ENCODE measurements at regions not wholly inside any gene's neighbourhood (a gene's known extent, or its start where the extent isn't known, plus 50 kb on each side); places are given as distances from the start of the nearest gene placed in this dataset.

DNA sequence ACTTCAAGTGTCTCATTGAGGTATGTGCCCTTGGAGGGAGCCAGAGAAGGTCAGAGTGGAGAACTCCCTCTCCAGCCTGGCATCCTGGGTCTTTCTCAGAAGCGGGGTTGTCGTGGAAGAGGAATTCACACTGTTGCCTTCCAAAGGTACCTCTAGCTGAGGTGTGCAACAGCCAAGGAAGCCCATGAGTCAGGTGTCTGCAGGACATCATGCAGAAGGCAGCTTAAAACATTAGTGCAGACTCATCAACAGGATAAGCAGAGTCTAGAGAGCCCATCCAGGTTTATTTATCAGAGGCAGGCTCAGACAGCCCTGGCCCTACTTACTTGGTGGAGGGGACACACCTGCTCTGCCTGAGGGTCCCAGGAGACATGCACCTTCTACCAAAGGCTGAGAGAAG lies 95.6 kb upstream of the TPM1 start:
- no peak for DNase-seq (ENCODE audit: low read depth)
- no peak overlapping the region for H3K4me3 ChIP-seq (ENCODE audit: low read length)
- TF ChIP-seq, protein P1, sequence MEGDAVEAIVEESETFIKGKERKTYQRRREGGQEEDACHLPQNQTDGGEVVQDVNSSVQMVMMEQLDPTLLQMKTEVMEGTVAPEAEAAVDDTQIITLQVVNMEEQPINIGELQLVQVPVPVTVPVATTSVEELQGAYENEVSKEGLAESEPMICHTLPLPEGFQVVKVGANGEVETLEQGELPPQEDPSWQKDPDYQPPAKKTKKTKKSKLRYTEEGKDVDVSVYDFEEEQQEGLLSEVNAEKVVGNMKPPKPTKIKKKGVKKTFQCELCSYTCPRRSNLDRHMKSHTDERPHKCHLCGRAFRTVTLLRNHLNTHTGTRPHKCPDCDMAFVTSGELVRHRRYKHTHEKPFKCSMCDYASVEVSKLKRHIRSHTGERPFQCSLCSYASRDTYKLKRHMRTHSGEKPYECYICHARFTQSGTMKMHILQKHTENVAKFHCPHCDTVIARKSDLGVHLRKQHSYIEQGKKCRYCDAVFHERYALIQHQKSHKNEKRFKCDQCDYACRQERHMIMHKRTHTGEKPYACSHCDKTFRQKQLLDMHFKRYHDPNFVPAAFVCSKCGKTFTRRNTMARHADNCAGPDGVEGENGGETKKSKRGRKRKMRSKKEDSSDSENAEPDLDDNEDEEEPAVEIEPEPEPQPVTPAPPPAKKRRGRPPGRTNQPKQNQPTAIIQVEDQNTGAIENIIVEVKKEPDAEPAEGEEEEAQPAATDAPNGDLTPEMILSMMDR (conservative IDR thresholded peaks at IDR 0.05; ENCODE audit: low read length) = no peak

DNA sequence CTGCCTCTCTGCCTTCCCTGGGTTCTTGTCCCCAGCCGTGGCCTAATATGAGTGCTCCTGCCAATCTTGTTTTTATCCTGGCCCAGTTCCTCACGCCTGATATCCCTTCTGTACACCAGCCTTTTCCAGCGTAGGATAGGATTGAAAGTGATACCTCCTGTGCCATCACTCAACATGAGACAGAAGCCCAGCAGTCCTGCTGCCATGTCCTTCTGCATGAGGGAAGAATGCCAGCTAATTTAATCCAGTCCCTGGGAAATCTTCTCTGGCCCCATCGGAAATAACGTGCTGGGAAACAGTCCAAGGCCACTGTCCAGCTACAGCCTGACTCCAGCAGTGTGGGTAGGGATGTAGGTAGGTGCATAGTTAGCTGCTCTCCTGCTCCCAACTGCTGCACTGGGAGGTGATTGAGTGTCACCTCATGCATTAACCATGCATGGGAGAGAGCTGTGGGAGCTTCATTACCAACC lies 92.0 kb upstream of the TPM1 start:
- TF ChIP-seq, protein P1 (conservative IDR thresholded peaks at IDR 0.05; ENCODE audit: low read length) = no peak
- no peak overlapping the region for H3K4me3 ChIP-seq (ENCODE audit: low read length)
- no peak for DNase-seq (ENCODE audit: low read depth)

DNA sequence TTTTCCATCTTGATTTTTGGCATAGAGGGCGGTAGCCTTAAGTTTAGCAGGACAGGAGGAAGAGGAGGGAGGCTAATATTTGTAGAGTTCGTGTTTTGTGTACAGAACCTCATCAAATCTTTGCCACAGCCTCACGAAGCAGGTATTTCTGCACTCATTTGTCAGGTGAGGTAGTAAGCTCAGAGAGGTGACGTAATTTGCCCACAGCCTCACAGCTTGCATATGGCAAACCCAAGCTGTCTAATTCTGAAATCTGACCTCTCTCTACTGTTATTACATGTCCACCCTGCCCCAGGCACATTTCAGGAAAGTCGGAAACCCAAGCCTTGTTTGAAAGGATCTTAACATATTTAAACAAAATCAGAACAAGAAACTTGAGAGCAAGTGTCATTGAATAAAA lies 91.1 kb upstream of the TPM1 start:
- DNase-seq (ENCODE audit: low read depth) = no peak
- H3K4me3 ChIP-seq (ENCODE audit: low read length) = no peak overlapping the region
- TF ChIP-seq, protein P1 (conservative IDR thresholded peaks at IDR 0.05; ENCODE audit: low read length) = no peak

DNA sequence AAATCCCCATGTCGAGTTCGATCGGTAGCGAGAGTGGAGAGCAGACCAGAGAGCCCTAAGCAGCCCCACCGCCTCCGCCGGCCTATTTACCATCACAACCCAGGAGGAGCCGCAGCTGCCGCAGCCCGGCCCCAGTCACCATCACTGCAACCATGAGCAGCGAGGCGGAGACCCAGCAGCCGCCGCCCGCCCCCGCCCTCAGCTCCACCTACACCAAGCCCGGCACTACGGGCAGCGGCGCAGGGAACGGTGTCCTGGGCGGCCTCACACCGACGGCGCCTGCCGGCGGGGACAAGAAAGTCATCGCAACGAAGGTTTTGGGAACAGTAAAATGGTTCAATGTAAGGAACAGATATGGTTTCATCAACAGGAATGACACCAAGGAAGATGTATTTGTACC lies 89.5 kb upstream of the TPM1 start:
- H3K4me3 ChIP-seq (ENCODE audit: low read length) = no peak overlapping the region
- TF ChIP-seq, protein P1 (conservative IDR thresholded peaks at IDR 0.05; ENCODE audit: low read length) = no peak
- no peak for DNase-seq (ENCODE audit: low read depth)

DNA sequence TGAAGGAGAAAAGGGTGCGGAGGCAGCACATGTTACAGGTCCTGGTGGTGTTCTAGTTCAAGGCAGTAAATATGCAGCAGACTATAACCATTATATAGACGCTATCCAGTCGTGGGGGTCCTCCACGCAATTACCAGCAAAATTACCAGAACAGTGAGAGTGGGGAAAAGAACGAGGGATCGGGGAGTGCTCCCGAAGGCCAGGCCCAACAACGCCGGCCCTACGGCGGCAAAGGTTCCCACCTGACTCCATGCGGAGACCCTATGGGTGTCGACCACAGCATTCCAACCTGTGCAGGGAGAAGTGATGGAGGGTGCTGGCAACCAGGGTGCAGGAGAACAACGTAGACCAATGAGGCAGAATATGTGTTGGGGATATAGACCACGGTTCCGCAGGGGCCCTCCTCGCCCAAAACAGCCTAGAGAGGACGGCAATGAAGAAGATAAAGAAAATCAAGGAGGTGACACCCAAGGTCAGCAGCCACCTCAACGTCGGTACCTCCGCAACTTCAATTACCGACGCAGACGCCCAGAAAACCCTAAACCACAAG lies 89.0 kb upstream of the TPM1 start:
- DNase-seq (ENCODE audit: low read depth) = no peak
- H3K4me3 ChIP-seq (ENCODE audit: low read length) = no peak overlapping the region
- TF ChIP-seq, protein P1 (conservative IDR thresholded peaks at IDR 0.05; ENCODE audit: low read length) = no peak

DNA sequence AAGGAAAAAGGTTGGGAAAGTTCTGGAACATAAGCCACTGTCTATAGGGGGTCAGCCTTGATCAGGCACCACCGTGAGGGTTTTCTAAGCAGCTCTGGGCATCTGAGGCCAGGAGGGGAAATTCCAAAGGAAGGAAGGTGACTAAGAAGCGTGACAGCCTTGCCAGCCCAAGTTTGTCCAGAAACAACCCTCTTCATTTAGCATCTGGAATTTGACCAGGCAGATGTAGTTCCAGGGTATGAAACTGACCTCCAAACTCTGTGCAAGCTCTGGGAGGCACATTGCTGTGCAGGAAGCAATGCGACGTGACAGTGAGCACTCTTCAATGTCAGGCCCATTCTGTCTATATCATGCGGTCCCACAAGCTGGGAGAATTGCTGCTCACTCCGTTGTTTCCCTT lies 85.4 kb upstream of the TPM1 start:
- no peak overlapping the region for H3K4me3 ChIP-seq (ENCODE audit: low read length)
- peak; percentile 41 for DNase-seq (ENCODE audit: low read depth)
- TF ChIP-seq, protein P1 (conservative IDR thresholded peaks at IDR 0.05; ENCODE audit: low read length) = no peak

DNA sequence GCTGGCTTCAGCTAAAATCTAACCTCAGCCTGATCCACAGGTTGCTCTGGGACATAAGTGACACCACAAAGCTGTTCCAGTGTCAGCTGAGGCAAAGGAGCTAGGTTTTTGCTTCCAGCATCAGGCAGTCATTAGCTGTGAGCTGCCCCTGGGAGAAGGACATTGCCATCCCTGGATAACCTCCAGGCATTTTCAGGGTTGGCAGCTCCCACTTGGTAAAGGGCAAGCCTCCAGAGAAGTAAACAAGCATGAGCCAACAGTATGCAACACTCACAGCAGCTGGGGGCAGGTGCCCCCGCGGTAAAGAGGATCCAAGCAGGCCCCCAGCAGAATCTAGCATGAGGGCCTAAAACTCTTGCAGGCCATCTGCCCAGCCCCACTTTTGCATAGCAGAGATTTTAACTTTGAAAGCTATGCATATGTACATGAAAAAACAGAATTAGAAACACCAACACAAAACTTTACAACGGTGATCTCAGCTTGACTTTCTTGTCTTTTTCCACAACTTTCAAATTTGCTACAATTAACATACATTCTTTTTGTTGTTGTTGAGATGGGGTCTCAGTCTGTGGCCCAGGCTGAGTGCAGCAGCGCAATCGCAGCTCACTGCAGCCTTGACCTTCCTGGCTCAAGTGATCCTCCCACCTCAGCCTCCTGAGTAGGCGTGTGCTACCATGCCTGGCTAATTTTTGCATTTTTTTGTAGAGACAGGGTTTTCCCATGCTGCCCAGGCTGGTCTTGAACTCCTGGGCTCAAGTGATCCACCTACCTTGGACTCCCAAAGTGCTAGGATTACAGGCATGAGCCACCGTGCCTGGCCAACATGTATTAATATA lies 83.8 kb upstream of the TPM1 start:
- no peak overlapping the region for H3K4me3 ChIP-seq (ENCODE audit: low read length)
- DNase-seq (ENCODE audit: low read depth) = peak; percentile 74
- TF ChIP-seq, protein P1 (conservative IDR thresholded peaks at IDR 0.05; ENCODE audit: low read length) = no peak
